Transverse colon (tissue), 4 donors: ENCODE measurements at regions not wholly inside any gene's neighbourhood (a gene's known extent, or its start where the extent isn't known, plus 50 kb on each side); places are given as distances from the start of the nearest gene placed in this dataset.
"Not testable (repeated sequence)": the region's sequence is repeated elsewhere in the genome, so short reads cannot be mapped to it uniquely, and the experiment has no call there.

ENCODE experiments used
- DNase-seq: peaks from one replicate; pipeline ENCODE4 v3.0.0-alpha.2; 2019
- H3K27ac ChIP-seq, 4 donors: fragments of 200-600 bp; sonication (generic); 2 replicates each; pipeline ENCODE4 v1.5.1; 2016 to 2018; ENCODE audit warnings: inconsistent platforms in 4 of 4
- H3K27me3 ChIP-seq: fragments of 200-600 bp; sonication (generic); 2 replicates; pipeline ENCODE4 v1.5.1; 2017; ENCODE audit warnings: inconsistent platforms
- H3K36me3 ChIP-seq, 4 donors: fragments of 200-600 bp; sonication (generic); 2 replicates each; pipeline ENCODE4 v1.5.1; 2017 to 2019; ENCODE audit warnings: inconsistent platforms in 4 of 4
- H3K4me1 ChIP-seq, 4 donors: fragments of 200-600 bp; sonication (generic); 2 replicates each; pipeline ENCODE4 v1.5.1; 2017 to 2020; ENCODE audit warnings: inconsistent platforms in 4 of 4
- H3K4me3 ChIP-seq, 4 donors: fragments of 200-600 bp; sonication (generic); 1 replicate in 1 of 4; 2 replicates in 3 of 4; pipeline versions ENCODE4 v1.5.1 to v1.6.1; 2017 to 2019; ENCODE audit warnings: inconsistent platforms in 4 of 4
- H3K9me3 ChIP-seq, 2 donors: fragments of 200-600 bp; sonication (generic); 2 replicates each; pipeline ENCODE4 v1.5.1; 2017 to 2019; ENCODE audit warnings: inconsistent platforms in 2 of 2
- CTCF ChIP-seq, 5 experiments: fragments of 200-600 bp in 3 of 5; fragments of 450-650 bp in 2 of 5; sonication (generic) in 3 of 5; IDR thresholded peaks; 1 replicate in 2 of 5; 2 replicates in 3 of 5; pipeline ENCODE4 v1.5.1; 2016 to 2017; ENCODE audit warnings: antibody characterized with exemption in 5 of 5, inconsistent platforms in 3 of 5, mild to moderate bottlenecking in 2 of 5, moderate library complexity in 1 of 5
- EP300 ChIP-seq: sonication (generic); formaldehyde crosslinking; IDR thresholded peaks from one replicate; pipeline ENCODE4 v1.6.1; 2017; ENCODE audit warnings: antibody characterized with exemption, low read depth
- POLR2A ChIP-seq: fragments of 450-650 bp; IDR thresholded peaks from one replicate; pipeline ENCODE4 v1.6.1; 2016; ENCODE audit warnings: antibody characterized with exemption, mild to moderate bottlenecking, moderate library complexity
- POLR2AphosphoS5 ChIP-seq, 3 donors: sonication (generic); formaldehyde crosslinking; IDR thresholded peaks; one replicate each; pipeline ENCODE4 v1.6.1; 2016; ENCODE audit warnings: antibody characterized with exemption in 3 of 3
- WGBS, 2 donors: methylation state at CpG; one replicate each; pipeline ENCODE4 v1.1.5; 2018; ENCODE audit warnings: low coverage in 1 of 2; 5-methylcytosine and 5-hydroxymethylcytosine counted together
- in situ Hi-C, 4 donors: fragments of 200-750 bp; cut with MboI; loops; one replicate each; pipeline versions ENCODE4 v1.15.0 to v1.15.1; 2017; ENCODE audit warnings: low sequenced_read_pairs in 3 of 4, low pct_ligation_motif_present in 1 of 4, low pct_unique_long_range_greater_than_20kb in 1 of 4
- intact Hi-C: fragments of 100-400 bp; cut with DNase I; formaldehyde crosslinking; loops from one replicate; pipeline ENCODE4 v1.15.1; 2023; ENCODE audit warnings: low total_unique reads

- H3K9me3 ChIP-seq, result no peaks in the 10 kb centered on the region
- H3K27ac ChIP-seq, result no peak overlapping the region
- H3K4me1 ChIP-seq, result peaks cover 0 to 6% (median 0%) of the 10 kb centered on the region in 4 donors
- no peak overlapping the region for H3K4me3 ChIP-seq
- in situ Hi-C loops, result no loop called here
- intact Hi-C loops, result no loop called here
- WGBS, 2 donors, result 70 to 78% methylated on average over 8 to 11 of the region's 11 CpGs
- H3K27me3 ChIP-seq, result no peaks in the 10 kb centered on the region
- no peak for TF ChIP-seq POLR2A
- no peak for TF ChIP-seq CTCF (IDR thresholded peaks at IDR 0.05)
- TF ChIP-seq EP300, result no peak
- no peak for TF ChIP-seq POLR2AphosphoS5 (IDR thresholded peaks at IDR 0.05)
- no peaks in the 10 kb centered on the region for H3K36me3 ChIP-seq
- DNase-seq, result no peak
These were observed 71.3 kb downstream of the SOX9 start for GRCh38 chr17:72191921-72192799.

GRCh38 chr17:72192800-72193192, 72.0 kb downstream of the SOX9 start:
- no peak for DNase-seq
- in situ Hi-C loops, result no loop called here
- no peaks in the 10 kb centered on the region for H3K36me3 ChIP-seq
- WGBS, 2 donors, result 80 to 83% methylated on average over 2 to 4 of the region's 4 CpGs
- H3K27me3 ChIP-seq, result no peaks in the 10 kb centered on the region
- H3K4me1 ChIP-seq, result peaks cover 0 to 1% (median 0%) of the 10 kb centered on the region in 4 donors
- no peak for TF ChIP-seq POLR2AphosphoS5 (IDR thresholded peaks at IDR 0.05)
- no peak for TF ChIP-seq CTCF (IDR thresholded peaks at IDR 0.05)
- TF ChIP-seq EP300, result no peak
- no peak for TF ChIP-seq POLR2A
- H3K9me3 ChIP-seq, result no peaks in the 10 kb centered on the region
- H3K27ac ChIP-seq, result no peak overlapping the region
- intact Hi-C loops, result no loop called here
- no peak overlapping the region for H3K4me3 ChIP-seq

- Histone ChIP-seq H3K4me1 (no peaks in the 10 kb centered on the region), H3K4me3 (no peak overlapping the region), H3K27me3 (no peaks in the 10 kb centered on the region), H3K9me3 (no peaks in the 10 kb centered on the region), H3K27ac (no peak overlapping the region), H3K36me3 (no peaks in the 10 kb centered on the region)
- WGBS, 2 donors, result 81 to 86% methylated on average over 5 to 10 of the region's 10 CpGs
- intact Hi-C loops, result no loop called here
- no peak for DNase-seq
- TF ChIP-seq CTCF (IDR thresholded peaks at IDR 0.05), result no peak
- TF ChIP-seq POLR2AphosphoS5 (IDR thresholded peaks at IDR 0.05), result no peak
- no peak for TF ChIP-seq POLR2A
- TF ChIP-seq EP300, result no peak
- in situ Hi-C loops, result no loop called here
These were observed 72.7 kb downstream of the SOX9 start for GRCh38 chr17:72193391-72194106.

GRCh38 chr17:72194107-72194440, 73.3 kb downstream of the SOX9 start:
- DNase-seq, H3K4me1 ChIP-seq, intact Hi-C loops, in situ Hi-C loops, H3K27me3 ChIP-seq, H3K36me3 ChIP-seq, H3K27ac ChIP-seq, H3K4me3 ChIP-seq, H3K9me3 ChIP-seq: not testable (repeated sequence)
- WGBS, 2 donors, result 94% methylated on average over 10 of the region's 10 CpGs; no CpG with 5 or more reads in 1 of the 2 donors
